Cardiac muscle cell (in vitro differentiated cells and primary cell): ENCODE measurements at regions not wholly inside any gene's neighbourhood (a gene's known extent, or its start where the extent isn't known, plus 50 kb on each side); places are given as distances from the start of the nearest gene placed in this dataset.
A peak's percentile ranks its signal among the peaks of the same experiment; 100 is the strongest.

Experiments
- DNase-seq, 2 donors: peaks; one replicate each; pipeline versions ENCODE4 v3.0.0 to v3.0.0-alpha.2; 2010 to 2017; ENCODE audit warnings: low read depth in 1 of 2, low spot score in 1 of 2
- H3K27ac ChIP-seq: fragments of 200-600 bp; sonication (generic); 2 replicates; pipeline ENCODE4 v1.5.1; 2016
- H3K27me3 ChIP-seq: fragments of 200-600 bp; sonication (generic); 2 replicates; pipeline ENCODE4 v1.6.0; 2016; ENCODE audit warnings: control low read depth
- H3K36me3 ChIP-seq: fragments of 200-600 bp; sonication (generic); 2 replicates; pipeline ENCODE4 v1.5.1; 2016; ENCODE audit warnings: control low read depth
- H3K4me1 ChIP-seq: fragments of 200-600 bp; sonication (generic); 2 replicates; pipeline ENCODE4 v1.8.1; 2017; ENCODE audit warnings: low read depth, mild to moderate bottlenecking, mixed run types
- H3K4me3 ChIP-seq: fragments of 200-600 bp; sonication (generic); 2 replicates; pipeline ENCODE4 v1.5.1; 2016; ENCODE audit warnings: mild to moderate bottlenecking
- H3K9me3 ChIP-seq: fragments of 200-600 bp; sonication (generic); 2 replicates; pipeline ENCODE4 v1.5.1; 2017; ENCODE audit warnings: low read depth, mild to moderate bottlenecking, control low read depth
- CTCF ChIP-seq: IDR thresholded peaks from 2 replicates; pipeline ENCODE4 v1.5.1; 2012; ENCODE audit warnings: low read depth, mild to moderate bottlenecking, low read length

GRCh38 chr10:100618091-100618615 is 82.4 kb downstream of the HIF1AN start:
- no peak overlapping the region for H3K4me3 ChIP-seq
- no peak for DNase-seq
- H3K4me1 ChIP-seq = no peaks in the 10 kb centered on the region
- peaks cover 26% of the 10 kb centered on the region for H3K27me3 ChIP-seq
- TF ChIP-seq CTCF = no peak
- no peak overlapping the region for H3K27ac ChIP-seq
- H3K9me3 ChIP-seq = no peaks in the 10 kb centered on the region
- H3K36me3 ChIP-seq = no peaks in the 10 kb centered on the region

DNA sequence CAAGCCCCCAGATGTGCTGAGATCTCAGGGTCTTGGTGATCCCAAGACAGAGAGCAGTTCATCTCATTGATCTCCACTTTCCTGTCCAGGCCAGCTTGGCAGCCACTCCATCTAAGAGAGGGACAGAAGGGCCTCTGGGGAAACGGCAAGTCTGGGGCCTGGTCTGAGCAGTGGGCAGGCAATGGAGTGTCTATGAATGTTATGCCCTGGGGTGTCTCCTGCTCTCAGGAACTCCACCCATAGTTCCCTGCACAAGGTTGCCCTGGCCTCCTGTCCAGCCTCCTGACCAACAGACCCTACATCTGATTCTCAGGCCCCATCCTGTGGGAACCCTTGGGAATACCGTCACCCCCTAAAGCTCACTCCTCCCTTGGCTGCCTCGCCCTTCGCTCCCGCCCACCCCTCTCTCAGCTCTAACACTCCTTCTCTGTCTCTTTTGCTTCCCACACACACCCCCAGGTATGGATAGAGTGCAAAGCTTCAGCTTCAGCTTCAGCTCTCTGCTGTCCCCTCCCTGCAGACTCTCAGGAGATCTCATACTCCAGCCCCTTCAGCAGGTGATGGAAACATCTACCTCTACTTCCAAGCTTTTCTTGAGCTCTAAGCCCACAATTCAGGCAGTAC is 83.0 kb downstream of the HIF1AN start:
- no peak overlapping the region for H3K4me3 ChIP-seq
- H3K27me3 ChIP-seq = peaks cover 26% of the 10 kb centered on the region
- no peaks in the 10 kb centered on the region for H3K9me3 ChIP-seq
- no peak for TF ChIP-seq CTCF
- no peaks in the 10 kb centered on the region for H3K4me1 ChIP-seq
- no peaks in the 10 kb centered on the region for H3K36me3 ChIP-seq
- no peak overlapping the region for H3K27ac ChIP-seq
- DNase-seq = no peak

- H3K4me1 ChIP-seq = no peaks in the 10 kb centered on the region
- H3K4me3 ChIP-seq = no peak overlapping the region
- no peaks in the 10 kb centered on the region for H3K36me3 ChIP-seq
- H3K9me3 ChIP-seq = no peaks in the 10 kb centered on the region
- TF ChIP-seq CTCF = no peak
- DNase-seq = no peak
- H3K27me3 ChIP-seq = peaks cover 35% of the 10 kb centered on the region
- H3K27ac ChIP-seq = no peak overlapping the region
Measured at GRCh38 chr10:100620087-100620835, 84.5 kb downstream of the HIF1AN start.

GRCh38 chr10:100621360-100622205 is 85.8 kb downstream of the HIF1AN start:
- Histone ChIP-seq H3K4me3 (no peak overlapping the region), H3K27ac (no peak overlapping the region), H3K36me3 (no peaks in the 10 kb centered on the region), H3K9me3 (no peaks in the 10 kb centered on the region), H3K4me1 (no peaks in the 10 kb centered on the region), H3K27me3 (peaks cover 31% of the 10 kb centered on the region)
- no peak for TF ChIP-seq CTCF
- DNase-seq = peak in 1 of 2 donors; percentile 52

DNA sequence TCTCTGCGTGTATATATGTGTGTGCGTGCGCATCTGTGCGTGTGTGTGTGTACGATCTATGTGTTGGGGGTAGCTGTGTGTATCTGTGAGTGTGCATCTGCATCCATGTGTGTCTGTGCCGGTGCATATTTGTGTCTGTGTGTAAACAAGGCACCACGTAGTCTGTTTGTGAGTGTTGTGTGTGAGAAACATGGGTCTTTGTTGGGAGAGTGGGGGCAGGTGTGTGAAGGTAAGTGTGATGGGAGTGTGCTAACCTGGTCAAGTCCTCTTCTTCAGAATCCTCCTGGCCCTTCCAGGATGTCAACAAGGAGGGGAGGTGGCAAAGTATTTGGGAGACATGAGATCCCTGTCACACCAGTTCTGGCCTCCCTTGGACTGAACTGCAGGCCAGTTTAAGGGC is 87.2 kb downstream of the HIF1AN start:
- no peak overlapping the region for H3K27ac ChIP-seq
- TF ChIP-seq CTCF = no peak

More for the DNA sequence above, 87.2 kb downstream of the HIF1AN start:
- no peaks in the 10 kb centered on the region for H3K9me3 ChIP-seq
- no peak for DNase-seq
- no peaks in the 10 kb centered on the region for H3K4me1 ChIP-seq
- H3K36me3 ChIP-seq = no peaks in the 10 kb centered on the region
- H3K4me3 ChIP-seq = no peak overlapping the region
- H3K27me3 ChIP-seq = peaks cover 19% of the 10 kb centered on the region
